ENCODE measurements at regions not wholly inside any gene's neighbourhood (a gene's known extent, or its start where the extent isn't known, plus 50 kb on each side); places are given as distances from the start of the nearest gene placed in this dataset.

GRCh38 chr5:164869325-164869724 is 1363.9 kb downstream of the MAT2B start:
- Histone ChIP-seq H3K79me2 (no peaks in the 10 kb centered on the region), H3K4me3 (no peak overlapping the region), H3K27me3 (no peaks in the 10 kb centered on the region), H3K27ac (no peak overlapping the region), H3K4me1 (ENCODE audit: insufficient read depth) (no peaks in the 10 kb centered on the region), H3K4me2 (no peak overlapping the region), H3K9me2 (replicated peaks; ENCODE audit: insufficient read depth) (no peaks in the 10 kb centered on the region), H3K36me3 (replicated peaks; ENCODE audit: insufficient read depth, low read depth) (no peaks in the 10 kb centered on the region), H4K20me1 (ENCODE audit: insufficient read depth, poor library complexity, severe bottlenecking) (no peaks in the 10 kb centered on the region), H2AFZ (no peak overlapping the region), H3K9me3 (ENCODE audit: low read depth) (no peaks in the 10 kb centered on the region)
- DNase-seq (ENCODE audit: low spot score): no peak
- WGBS (ENCODE audit: low lambda C conversion rate, missing lambda C conversion rate): 61% methylated on average over 4 of the region's 4 CpGs
- TF ChIP-seq EZH2phosphoT487 (IDR thresholded peaks at IDR 0.05; ENCODE audit: low read depth, severe bottlenecking, unreplicated experiment) (no peak), EZH2 (IDR thresholded peaks at IDR 0.05; ENCODE audit: borderline replicate concordance) (no peak)
- TF ChIP-seq, protein P1, sequence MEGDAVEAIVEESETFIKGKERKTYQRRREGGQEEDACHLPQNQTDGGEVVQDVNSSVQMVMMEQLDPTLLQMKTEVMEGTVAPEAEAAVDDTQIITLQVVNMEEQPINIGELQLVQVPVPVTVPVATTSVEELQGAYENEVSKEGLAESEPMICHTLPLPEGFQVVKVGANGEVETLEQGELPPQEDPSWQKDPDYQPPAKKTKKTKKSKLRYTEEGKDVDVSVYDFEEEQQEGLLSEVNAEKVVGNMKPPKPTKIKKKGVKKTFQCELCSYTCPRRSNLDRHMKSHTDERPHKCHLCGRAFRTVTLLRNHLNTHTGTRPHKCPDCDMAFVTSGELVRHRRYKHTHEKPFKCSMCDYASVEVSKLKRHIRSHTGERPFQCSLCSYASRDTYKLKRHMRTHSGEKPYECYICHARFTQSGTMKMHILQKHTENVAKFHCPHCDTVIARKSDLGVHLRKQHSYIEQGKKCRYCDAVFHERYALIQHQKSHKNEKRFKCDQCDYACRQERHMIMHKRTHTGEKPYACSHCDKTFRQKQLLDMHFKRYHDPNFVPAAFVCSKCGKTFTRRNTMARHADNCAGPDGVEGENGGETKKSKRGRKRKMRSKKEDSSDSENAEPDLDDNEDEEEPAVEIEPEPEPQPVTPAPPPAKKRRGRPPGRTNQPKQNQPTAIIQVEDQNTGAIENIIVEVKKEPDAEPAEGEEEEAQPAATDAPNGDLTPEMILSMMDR (IDR thresholded peaks at IDR 0.05; ENCODE audit: poor library complexity): no peak

- Histone ChIP-seq H3K4me1 (ENCODE audit: insufficient read depth) (no peaks in the 10 kb centered on the region), H2AFZ (no peak overlapping the region), H3K27me3 (no peaks in the 10 kb centered on the region), H3K36me3 (replicated peaks; ENCODE audit: insufficient read depth, low read depth) (no peaks in the 10 kb centered on the region), H3K4me3 (no peak overlapping the region), H3K9me2 (replicated peaks; ENCODE audit: insufficient read depth) (no peaks in the 10 kb centered on the region), H3K9me3 (ENCODE audit: low read depth) (peaks cover 7% of the 10 kb centered on the region), H4K20me1 (ENCODE audit: insufficient read depth, poor library complexity, severe bottlenecking) (no peaks in the 10 kb centered on the region), H3K4me2 (no peak overlapping the region), H3K79me2 (no peaks in the 10 kb centered on the region), H3K27ac (no peak overlapping the region)
- WGBS (ENCODE audit: low lambda C conversion rate, missing lambda C conversion rate): 89% methylated on average over 1 of the region's 1 CpG
- DNase-seq (ENCODE audit: low spot score): no peak
- TF ChIP-seq EZH2phosphoT487 (IDR thresholded peaks at IDR 0.05; ENCODE audit: low read depth, severe bottlenecking, unreplicated experiment) (no peak), EZH2 (IDR thresholded peaks at IDR 0.05; ENCODE audit: borderline replicate concordance) (no peak)
- TF ChIP-seq, protein P1 (IDR thresholded peaks at IDR 0.05; ENCODE audit: poor library complexity): no peak
Measured at GRCh38 chr5:164876793-164877192, 1371.4 kb downstream of the MAT2B start.

DNA sequence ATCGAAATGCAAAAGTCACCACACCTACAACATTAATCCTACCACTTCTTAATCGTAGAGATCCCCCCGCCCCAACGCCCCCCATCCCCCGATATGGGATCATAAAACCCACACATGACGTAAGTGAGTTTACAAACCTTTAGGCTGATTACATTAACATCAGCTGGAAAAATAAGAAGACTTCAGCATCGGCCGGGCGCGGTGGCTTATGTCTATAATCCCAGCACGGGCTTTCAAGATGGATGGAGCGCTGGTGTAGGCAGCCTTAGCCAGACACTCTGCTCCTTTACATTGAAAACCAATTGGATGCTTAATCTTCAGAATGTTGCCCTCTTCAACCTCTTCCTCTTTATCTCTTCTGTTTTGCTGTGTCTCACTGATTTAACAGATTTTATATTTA is 1376.0 kb downstream of the MAT2B start:
- H3K4me3 ChIP-seq: no peak overlapping the region
- WGBS (ENCODE audit: low lambda C conversion rate, missing lambda C conversion rate): 95% methylated on average over 12 of the region's 12 CpGs

More for the DNA sequence above, 1376.0 kb downstream of the MAT2B start:
- DNase-seq (ENCODE audit: low spot score): no peak
- no peak for TF ChIP-seq EZH2 (IDR thresholded peaks at IDR 0.05; ENCODE audit: borderline replicate concordance)
- TF ChIP-seq, protein P1 (IDR thresholded peaks at IDR 0.05; ENCODE audit: poor library complexity): no peak
- no peak for TF ChIP-seq EZH2phosphoT487 (IDR thresholded peaks at IDR 0.05; ENCODE audit: low read depth, severe bottlenecking, unreplicated experiment)
- Histone ChIP-seq H3K36me3 (replicated peaks; ENCODE audit: insufficient read depth, low read depth) (no peaks in the 10 kb centered on the region), H3K9me3 (ENCODE audit: low read depth) (peaks cover 3% of the 10 kb centered on the region), H2AFZ (no peak overlapping the region), H3K27ac (no peak overlapping the region), H3K27me3 (no peaks in the 10 kb centered on the region), H3K79me2 (no peaks in the 10 kb centered on the region), H4K20me1 (ENCODE audit: insufficient read depth, poor library complexity, severe bottlenecking) (no peaks in the 10 kb centered on the region), H3K4me1 (ENCODE audit: insufficient read depth) (no peaks in the 10 kb centered on the region), H3K9me2 (replicated peaks; ENCODE audit: insufficient read depth) (no peaks in the 10 kb centered on the region), H3K4me2 (no peak overlapping the region)

Measured in hepatocyte (in vitro differentiated cells).